ENCODE measurements at regions not wholly inside any gene's neighbourhood (a gene's known extent, or its start where the extent isn't known, plus 50 kb on each side); places are given as distances from the start of the nearest gene placed in this dataset.

GRCh38 chr11:104588970-104589369, 309.3 kb downstream of the CASP12 start:
- TF ChIP-seq POLR2AphosphoS5 (IDR thresholded peaks at IDR 0.05; ENCODE audit: low read depth, low read length) (no peak), HDAC2 (IDR thresholded peaks at IDR 0.05; ENCODE audit: borderline replicate concordance in 1 of 2, low read depth in 2 of 2, low read length in 2 of 2) (no peak), CTCF (IDR thresholded peaks at IDR 0.05; ENCODE audit: control extremely low read depth in 1 of 3, insufficient read depth in 1 of 3, low read depth in 1 of 3, low read length in 3 of 3) (no peak), ZNF274 (IDR thresholded peaks at IDR 0.05; ENCODE audit: borderline replicate concordance, extremely low read depth, low read length) (no peak), POLR2A (IDR thresholded peaks at IDR 0.05; ENCODE audit: control extremely low read depth in 1 of 2, low read depth in 2 of 2, low read length in 2 of 2) (no peak), MAX (IDR thresholded peaks at IDR 0.05) (no peak), MAFK (IDR thresholded peaks at IDR 0.05; ENCODE audit: low read depth, low read length) (no peak), EP300 (IDR thresholded peaks at IDR 0.05; ENCODE audit: borderline replicate concordance in 1 of 2, low read depth in 2 of 2, low read length in 2 of 2) (no peak)

Measured in H1 (cell line).